ENCODE measurements at regions not wholly inside any gene's neighbourhood (a gene's known extent, or its start where the extent isn't known, plus 50 kb on each side); places are given as distances from the start of the nearest gene placed in this dataset.

DNA sequence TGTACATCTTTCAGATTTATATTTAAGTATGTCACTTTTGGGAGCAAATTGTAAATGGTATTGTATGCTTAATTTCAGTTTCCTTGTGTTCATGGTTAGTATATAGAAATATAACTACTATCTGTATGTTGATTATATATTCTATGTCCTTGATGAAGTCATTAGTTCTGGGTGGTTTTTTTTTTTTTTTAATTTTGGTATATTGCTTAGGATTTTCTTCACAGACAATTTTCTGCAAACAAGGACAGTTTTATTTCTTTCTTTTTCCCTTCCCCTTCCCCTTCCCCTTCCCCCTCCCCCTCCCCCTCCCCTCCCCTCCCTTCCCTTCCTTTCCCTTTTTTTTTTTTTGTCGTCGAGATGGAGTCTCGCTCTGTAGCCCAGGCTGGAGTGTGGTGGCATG is 430.0 kb downstream of the TYW1 start:
- DNase-seq, result no peak

DNA sequence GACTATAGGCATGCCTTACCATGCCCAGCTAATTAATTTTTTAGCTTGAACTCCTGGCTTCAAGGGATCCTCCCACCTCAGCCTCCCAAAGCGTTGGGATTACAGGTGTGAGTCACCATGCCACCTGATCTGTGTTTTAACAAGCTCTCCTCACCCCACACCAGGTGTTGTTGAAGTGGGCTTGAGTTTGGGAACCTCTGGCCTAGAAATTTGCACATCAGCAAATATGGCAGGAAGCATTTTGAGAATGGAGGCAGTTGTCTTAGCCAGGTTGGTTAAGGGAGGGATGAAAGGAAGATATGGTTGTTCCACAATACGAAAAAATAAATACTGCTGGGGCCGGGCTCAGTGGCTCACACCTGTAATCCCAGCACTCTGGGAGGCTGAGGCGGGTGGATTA is 433.1 kb downstream of the TYW1 start:
- DNase-seq, result no peak

DNA sequence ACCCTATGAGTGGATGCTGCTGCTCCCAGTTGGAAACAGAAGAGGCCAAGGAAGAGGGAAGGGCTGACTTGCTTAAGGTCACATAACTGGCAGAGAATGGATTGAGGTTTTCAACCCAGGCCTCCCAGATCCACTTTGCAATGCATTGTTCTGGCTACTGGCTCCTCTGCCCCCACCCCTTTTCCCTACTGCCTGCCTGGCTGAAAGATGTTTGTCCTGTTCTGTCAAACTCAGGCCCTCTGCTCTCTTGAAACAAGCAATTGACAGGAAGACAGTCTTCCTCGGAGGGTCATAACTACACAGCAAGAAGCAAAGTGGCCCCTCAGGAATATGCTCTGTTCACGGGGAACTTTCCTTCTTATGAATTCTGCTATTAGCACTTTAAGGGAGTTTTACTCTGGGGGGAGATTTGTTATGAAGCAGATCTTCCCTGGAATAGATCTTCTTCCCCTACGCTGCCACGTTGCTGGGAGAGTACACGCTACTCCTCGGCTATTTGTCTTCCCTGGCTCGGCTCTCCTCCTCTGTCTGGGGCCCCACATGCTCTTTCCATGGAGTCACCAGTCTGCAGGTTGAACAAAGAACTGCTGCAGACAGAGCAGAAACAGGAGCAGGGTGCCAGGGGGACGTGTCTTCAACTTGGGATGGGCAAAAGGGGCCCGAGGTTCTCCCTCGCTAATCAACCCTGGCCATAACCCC is 436.1 kb downstream of the TYW1 start:
- no peak for DNase-seq

DNA sequence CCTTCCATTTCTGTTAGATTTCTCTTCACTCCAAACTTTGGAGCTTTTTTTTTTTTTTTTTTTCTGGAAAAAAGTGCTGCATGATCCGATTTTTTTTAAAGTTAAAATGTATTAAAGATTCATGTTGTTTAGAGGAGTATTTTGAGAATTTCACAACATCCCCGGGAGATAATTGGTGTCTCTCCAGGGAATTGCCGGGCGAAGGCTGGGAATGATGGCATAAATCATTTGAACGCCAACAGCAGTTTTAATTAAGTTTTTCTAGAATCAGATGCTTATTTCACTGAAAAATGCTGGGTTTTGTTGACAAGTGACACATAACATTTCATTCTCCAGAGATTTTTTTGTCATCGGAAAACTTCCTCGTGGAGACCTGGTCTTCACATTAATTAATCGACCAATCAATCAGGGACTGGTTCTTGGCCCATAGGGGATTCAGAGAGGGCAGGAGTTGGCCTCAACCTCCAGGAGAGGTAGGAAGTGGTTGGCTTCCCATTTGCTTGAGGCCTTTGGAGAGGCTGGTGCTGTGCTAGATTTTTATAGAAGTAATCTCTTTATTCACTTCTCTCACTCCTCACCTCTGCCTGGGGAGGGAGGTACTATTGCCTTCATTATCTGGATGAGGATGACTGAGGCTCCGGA is 439.4 kb downstream of the TYW1 start:
- DNase-seq, result no peak

DNA sequence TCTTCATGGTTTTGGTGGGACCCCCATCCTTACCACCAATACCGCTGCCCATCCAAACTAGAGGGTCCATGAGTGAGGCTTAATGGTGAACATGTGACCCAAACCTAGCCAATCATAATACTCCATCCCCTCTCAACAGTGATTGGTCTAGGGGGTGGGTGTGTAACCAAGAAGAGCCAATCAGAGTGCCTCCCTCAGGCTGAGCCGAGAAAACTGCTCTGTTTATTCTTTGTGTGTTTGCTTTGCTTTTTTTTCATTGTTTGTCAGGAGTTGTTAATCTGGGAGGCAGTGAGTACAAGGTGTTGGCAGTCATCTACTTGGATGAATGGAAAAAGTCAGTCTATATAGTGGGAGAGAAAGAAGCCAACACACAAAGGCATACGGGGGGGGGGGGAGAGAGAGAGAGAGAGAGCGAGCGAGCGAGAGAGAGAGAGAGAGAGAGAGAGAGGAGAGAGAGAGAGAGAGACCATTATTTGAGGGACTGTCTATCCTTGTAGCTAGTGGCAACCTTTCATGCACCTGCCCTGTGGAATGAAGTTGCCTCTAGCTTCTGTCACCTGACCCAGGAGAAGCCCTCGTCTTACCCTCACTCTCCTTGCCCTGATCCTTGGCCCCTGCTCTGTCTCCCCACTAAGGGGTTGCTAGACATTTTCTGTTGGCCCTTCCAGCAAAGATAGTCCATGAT is 441.7 kb downstream of the TYW1 start:
- DNase-seq, result no peak

DNA sequence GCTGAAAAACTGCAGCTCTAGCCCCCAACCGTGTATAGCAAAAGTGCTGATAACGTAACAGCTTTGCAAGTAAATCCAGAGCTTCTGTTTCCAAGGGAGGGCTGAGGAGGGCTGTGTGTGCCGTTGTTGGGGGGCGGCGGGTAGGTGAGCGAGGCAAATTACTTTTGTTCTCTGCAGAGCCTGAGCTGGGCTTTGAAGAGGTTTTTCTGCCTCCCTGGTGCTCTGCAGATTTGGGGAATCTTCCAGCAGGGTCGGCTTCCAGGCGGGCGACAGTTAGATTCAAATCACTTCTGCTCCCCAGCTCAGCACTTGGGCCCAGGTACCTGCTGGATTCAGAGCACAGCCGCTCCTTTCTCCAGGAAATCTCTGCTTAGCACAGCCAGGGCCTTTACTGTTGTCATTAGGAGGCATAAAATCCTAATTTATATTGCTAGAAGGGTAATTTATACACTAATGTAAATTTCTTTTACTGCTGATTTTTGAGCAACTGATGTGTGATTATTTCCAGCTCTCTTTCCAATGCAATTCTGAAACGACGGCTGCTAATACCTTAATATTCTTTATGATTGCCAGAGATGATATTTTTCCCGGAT is 442.4 kb downstream of the TYW1 start:
- DNase-seq, result no peak

DNA sequence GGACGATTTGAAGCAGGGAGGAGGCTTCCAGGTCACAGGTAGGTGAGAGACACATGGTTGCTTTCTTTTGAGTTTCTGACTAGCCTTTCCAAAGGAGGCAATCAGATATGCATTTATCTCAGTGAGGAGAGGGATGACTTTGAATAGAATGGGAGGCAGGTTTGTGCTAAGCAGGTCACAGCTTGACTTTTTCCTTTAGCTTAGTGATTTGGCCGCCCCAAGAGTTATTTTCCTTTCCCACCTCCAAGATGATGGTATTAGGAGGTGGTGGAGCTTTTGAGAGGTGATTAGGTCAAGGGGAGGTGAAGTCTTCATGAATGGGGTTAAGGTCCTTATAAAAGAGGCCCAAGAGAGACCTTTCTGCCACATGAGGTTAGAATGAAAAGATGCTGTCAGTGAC is 443.7 kb downstream of the TYW1 start:
- DNase-seq, result no peak

DNA sequence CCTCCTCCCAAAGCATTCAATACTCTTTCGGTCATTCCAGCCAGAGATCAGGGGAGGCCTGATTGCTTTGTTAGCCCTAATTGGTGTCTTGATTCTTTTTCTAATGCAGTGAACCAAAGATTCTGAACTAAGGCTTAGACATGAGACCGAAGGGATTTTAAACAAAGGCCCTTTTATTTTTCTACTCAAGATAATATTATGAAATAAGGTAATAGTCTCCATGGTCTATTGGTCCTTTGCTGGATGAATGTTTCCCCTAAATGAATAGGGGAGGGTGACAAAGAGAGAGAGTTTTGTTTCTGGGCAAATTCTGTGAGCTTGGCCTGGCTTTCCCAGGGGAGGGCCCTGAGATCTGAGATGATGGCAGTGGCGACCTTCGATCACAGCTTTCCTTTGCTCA is 449.1 kb downstream of the TYW1 start:
- DNase-seq, result no peak

DNA sequence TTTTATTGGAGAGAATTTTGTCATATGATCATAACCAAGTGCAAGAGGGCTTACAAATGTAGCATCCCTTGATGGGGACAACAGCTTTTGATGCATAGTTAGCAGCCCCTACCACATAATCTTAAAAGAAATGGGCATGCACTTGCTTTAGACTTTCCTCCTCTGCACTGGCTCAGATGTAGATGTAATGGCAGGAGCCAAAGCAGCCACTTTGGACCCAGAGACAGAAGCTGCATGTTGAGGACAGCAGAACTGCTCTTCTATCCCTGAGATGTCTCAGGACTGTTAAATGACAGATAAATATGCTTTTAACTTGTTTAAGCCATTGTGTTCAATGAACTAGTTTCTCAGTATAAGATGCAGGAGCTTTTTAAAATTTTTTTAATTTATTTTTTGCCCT is 450.7 kb downstream of the TYW1 start:
- no peak for DNase-seq

DNA sequence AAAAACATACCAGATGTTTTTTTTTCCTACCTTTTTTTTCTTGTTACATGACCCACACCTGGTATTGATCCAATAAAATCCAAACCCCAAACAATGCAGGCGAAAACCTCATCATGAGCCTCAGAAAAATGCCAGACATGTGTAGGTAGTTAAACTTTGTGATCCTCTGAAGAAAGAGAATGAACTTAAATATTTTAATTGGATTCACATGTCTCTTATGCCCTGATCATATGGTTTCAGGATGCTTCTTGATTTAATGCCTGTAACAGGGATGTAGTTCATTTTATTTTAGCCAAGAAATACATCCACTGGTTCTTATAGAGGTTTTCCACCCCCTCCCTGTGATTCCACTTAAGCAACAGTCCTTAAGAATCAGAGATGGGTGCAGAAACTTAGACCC is 451.6 kb downstream of the TYW1 start:
- no peak for DNase-seq

DNA sequence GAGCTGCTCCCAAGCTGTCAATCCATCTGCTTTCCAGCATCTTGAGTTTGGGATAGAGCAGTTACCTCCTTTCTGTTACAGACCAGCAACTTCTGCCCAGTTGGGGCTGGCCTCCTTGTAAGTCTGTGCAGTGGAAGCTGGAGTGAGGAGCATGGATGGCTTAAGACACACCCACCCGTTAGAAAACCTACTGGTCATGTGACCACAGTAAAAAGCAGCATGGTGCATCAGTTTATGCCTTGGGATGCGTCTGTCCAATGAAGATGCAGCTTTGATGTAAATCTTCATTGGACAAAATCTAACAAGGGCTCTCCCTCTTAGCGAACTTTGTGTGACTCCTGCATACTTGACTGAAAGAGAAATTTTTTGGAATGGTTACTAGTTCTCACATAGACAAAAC is 453.5 kb downstream of the TYW1 start:
- DNase-seq, result no peak

DNA sequence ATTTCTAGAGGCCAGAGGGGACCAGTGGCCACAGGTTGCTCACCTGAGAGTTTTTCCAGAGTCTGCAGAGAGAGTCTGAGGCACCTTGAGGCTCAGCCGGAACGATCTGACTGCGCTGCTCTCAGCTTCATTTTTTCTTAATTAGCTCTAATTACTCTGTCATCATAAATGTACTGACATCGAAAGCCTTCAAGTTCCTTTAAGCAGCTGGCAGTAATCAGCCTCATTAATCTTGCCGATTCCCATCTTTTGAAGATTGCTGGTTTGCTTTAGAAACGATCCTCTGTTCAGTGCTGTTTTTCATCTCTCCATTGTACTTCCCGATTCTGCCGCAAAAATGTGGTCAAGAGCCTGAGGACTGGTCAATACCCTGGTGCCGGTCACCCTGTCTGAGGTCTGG is 454.7 kb downstream of the TYW1 start:
- DNase-seq, result no peak

DNA sequence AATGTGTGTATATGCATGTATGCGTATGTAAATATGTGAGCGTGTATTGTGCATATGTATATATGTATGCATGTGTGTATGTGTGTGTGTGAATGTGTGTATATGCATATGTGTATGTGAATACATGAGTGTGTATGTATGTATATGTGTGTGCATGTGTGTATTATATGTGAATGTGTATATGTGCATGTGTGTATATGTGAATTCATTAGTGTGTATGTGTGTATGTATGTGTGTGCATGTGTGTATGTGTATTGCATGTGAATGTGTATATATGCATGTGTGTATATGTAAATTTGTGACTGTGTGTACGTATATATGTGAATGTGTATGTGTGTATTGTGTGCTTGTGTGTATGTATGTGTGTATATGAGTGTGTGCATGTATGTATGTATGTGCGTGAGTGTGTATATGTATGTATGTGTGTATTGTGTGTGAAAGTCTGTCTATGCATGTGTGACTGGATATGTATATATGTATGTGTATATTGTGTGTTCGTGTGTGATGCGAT is 455.9 kb downstream of the TYW1 start:
- DNase-seq, result no peak

DNA sequence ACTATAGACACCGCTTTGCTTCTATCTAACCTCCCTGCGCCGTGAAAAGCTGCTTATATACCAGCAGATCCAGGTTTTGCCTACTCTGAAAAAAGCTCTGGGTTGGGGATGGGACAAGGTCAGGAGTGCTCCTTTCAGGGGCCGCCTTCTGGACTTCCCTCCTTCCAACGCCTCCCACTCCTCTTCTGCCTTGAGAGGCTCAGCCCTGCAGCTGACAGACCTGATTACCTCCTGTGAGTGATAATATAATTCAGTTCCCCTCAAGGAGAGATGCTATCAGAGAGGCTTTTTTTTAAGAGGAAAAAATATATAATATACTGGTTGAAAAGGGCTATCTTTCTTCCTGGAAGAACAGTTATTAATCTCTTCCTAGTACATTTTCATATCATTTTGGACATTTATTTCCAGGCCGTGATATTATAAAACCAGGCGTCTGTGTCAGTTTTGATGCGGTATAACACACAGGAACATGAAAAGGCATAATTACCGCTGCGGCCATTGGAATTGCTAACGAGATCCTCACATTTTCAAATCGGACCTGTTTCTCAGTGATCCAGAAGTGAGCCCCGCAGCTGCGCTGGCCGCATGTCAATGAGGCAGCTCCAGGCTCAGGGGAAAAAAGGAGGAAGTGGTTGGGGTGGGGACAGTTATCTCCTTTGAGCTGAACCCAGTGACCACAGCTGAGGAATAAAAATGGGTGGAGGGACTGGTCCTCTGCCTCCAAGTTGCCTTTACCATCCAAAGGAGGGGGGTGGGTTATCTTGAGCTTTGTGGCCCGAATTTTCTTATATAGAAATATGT is 457.1 kb downstream of the TYW1 start:
- no peak for DNase-seq

DNA sequence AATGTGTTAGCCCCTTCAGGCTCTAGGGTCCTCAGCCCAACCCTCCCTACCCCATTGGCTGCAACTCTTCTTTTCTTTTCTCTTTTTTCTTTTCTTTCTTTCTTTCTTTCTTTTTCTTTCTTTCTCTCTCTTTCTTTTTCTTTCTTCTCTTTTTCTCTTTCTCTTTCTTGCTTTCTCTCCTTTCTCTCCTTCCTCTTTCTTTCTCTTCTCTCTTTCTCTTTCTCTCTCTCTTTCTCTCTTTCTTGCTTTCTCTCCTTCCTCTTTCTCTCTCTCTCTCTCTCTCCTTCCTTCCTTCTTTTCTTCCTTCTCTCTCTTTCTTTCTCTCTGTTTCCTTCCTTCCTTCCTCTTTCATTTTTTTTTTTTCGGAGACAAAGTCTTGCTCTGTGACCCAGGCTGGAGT is 458.9 kb downstream of the TYW1 start:
- no peak for DNase-seq

DNA sequence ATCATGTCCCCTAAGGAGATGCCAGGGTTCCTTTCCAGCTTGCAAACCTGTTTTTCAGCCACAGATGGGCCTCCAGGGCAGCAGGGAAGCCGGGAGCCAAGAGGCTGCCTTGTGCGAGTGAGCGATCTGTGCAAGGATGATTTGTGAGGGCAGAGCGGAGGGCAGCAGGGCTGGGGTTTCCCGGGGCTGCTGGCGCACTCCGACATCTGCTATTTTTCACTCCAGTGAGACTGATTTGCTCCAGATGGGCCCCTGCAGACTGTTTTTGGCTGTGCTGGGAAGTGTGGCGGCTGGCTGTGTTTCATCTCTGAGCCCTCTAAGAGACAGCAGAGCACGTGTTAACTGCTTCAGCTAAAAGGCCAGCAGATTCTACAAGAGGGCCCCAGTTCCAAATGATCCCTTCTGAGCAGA is 466.2 kb downstream of the TYW1 start:
- DNase-seq, result no peak

DNA sequence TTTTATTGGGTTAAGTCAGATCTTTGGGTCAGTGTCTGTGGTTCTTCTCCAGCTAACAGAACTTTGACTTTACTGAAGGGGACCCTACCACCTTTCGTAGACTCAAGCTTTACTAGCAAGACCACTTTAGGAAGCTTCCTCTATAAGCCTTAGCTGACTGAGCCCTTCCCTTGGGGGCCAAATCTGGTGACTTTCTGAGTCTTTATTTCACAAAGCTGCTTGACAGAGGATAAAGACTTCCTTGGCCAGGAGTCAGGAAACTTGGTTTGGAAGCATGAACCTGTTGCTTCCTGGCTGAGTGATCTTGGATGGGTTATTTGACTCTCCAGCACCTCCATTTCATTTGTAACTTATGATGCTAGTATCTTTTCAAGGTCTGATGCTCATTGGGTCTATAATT is 466.7 kb downstream of the TYW1 start:
- DNase-seq, result no peak

DNA sequence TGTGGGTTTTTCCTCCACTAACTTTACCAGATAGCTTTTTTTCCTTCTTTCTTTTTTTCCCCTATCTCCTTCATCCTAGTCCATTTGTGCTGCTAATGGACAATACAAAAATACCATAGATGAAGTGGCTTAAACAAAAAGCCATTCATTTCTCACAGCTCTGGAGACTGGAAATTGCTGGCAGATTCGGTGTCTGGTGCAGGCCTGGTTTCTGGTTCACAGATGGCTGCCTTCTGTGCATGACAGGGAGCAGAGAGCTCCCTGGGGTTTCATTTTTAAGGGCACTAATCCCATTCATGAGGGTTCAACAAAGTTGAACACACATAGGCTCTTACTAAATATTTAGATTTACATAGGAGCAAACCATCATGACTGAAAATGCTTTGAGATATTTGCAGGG is 467.4 kb downstream of the TYW1 start:
- DNase-seq, result no peak

DNA sequence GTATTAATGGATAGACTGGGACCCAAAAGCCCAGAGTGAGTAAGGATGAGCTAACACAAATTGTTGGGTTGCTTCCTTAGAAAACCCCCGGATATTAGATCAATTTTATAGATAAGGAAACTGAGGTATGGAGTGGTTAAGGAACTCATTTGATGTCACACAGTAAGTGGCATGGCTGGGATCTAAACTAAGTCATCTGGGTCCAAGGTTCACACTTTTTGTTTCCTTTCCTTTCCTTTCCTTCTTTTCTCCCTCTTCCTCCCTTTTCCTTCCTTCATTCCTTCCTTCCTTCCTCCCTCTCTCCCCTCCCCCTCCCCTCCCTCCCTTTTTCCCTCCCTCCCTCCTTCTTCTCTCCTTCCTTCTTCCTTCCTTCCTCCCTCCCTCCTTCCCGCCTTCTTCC is 469.5 kb downstream of the TYW1 start:
- DNase-seq, result no peak

DNA sequence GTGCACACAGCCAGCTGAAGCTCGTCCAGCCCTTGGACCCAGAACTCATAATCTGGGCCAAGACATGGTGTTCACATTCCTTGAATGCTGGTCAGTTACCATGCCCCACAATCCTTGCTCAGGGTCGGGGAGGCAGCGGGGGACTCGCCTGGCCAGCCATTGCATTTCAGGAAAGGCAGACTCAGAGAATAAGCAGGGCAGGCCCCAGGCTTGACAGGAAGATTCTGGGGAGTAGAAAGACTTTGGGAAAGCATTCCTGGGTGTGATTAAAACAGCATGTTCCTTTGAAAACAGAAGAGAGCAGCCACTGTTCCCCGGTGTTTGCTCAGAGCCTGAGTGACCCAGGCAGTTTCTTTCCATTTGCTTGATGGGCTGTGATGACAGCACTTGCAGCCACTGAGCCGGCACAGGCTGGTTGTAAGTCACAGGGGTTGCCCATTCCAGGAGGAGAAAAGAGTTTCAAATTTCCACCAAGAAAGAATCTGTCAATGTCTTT is 473.7 kb downstream of the TYW1 start:
- no peak for DNase-seq

DNA sequence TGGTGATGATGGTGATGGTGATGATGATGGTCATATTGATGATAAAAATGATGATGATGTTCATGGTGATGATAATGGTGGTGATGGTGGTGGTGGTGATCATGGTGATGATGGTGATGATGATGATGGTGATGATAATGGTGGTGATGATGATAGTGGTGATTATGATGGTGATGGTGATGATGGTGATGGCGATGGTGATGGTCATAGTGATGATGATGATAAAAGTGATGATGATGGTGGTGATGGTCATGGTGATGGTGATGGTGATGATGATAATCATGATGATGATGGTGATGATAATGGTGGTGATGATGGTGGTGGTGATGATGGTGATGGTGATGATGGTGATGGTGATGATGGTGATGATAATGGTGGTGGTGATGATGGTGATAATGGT is 478.7 kb downstream of the TYW1 start:
- no peak for DNase-seq

DNA sequence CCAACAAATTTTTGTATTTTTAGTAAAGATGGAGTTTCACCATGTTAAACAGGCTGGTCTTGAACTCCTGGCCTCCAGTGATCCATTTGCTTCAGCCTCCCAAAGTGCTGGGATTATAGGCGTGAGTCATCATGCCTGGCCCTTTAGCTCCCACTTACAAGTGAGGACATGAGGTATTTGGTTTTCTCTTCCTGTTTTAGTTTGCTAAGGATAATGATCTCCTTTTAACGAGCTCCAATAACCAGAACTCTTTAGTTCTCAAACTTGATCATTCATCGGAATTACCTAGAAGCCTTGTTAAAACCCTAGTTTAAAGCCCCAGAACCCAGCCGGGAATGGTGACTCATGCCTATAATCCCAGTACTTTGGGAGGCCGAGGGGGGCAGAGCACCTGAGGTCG is 481.4 kb downstream of the TYW1 start:
- no peak for DNase-seq

DNA sequence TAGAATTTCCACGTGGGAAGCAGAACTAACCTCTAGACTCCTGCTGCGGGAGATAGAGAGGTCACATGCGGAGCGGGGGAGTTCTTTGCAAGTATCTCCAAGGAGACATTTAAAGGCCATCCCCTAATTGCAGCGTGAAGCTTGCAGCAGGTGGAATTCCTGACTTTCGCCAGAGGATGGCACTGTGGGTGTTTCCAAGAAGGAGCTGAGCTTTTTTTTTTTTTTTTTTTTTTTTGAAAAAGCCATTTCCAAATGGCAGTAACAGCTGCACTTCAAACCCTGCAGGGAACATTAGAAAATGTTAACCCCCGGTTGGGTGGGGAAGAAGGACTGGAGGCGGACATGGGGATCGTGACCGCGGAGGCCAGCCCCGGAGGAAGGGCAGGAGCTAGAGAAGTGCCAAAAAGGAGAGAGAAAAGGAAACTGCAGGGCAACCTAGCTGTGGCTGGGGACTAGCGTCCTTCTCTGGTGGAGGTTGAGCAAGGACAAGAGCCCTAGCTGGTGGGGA is 487.7 kb downstream of the TYW1 start:
- peak; percentile 55 for DNase-seq

Measured in NCI-H226 (cell line).